Activated B cell treated with CpG ODN at 0.5 μM for 24 hours (primary cell): ENCODE measurements at regions not wholly inside any gene's neighbourhood (a gene's known extent, or its start where the extent isn't known, plus 50 kb on each side); places are given as distances from the start of the nearest gene placed in this dataset.

Experiments
- ATAC-seq: fragments of 200-7000 bp; cut with Tn5 transposase; one replicate; pipeline ENCODE4 v1.10.0; 2021; ENCODE audit warnings: low read depth, mild to moderate bottlenecking, moderate library complexity
- CTCF ChIA-PET: fragments of 350-600 bp; sonication (Branson Sonifier 250); formaldehyde crosslinking; loops from one replicate; lab custom pipeline; 2021; ENCODE audit warnings: antibody characterized with exemption; lab: Charles Lee
- POLR2A ChIA-PET: fragments of 350-600 bp; sonication (Branson Sonifier 250); formaldehyde crosslinking; loops from one replicate; lab custom pipeline; 2021; ENCODE audit warnings: antibody characterized with exemption; lab: Charles Lee
- DNase-seq: peaks from one replicate; pipeline ENCODE4 v3.0.0; 2022
- H3K27ac Mint-ChIP-seq: one replicate; pipeline ENCODE4 v1.8.0; 2020; ENCODE audit warnings: mixed read lengths
- H3K27me3 Mint-ChIP-seq: one replicate; pipeline ENCODE4 v1.8.0; 2021; ENCODE audit warnings: mixed read lengths
- H3K36me3 Mint-ChIP-seq: one replicate; pipeline ENCODE4 v1.8.0; 2021; ENCODE audit warnings: low read depth, mixed read lengths
- H3K4me1 Mint-ChIP-seq: one replicate; pipeline ENCODE4 v1.8.0; 2021; ENCODE audit warnings: mixed read lengths
- H3K4me3 Mint-ChIP-seq: one replicate; pipeline ENCODE4 v1.8.0; 2020; ENCODE audit warnings: mild to moderate bottlenecking, mixed read lengths
- H3K9me3 Mint-ChIP-seq: one replicate; pipeline ENCODE4 v1.8.0; 2020; ENCODE audit warnings: mixed read lengths
- intact Hi-C: fragments of 100-400 bp; cut with micrococcal nuclease; formaldehyde crosslinking; loops from one replicate; pipeline ENCODE4 v1.15.1; 2024
- TF ChIP-seq, protein P1 (sequence below): fragments of 200-600 bp; IDR thresholded peaks from one replicate; pipeline ENCODE4 v1.8.0; 2022; ENCODE audit warnings: antibody characterized with exemption, mild to moderate bottlenecking

DNA sequence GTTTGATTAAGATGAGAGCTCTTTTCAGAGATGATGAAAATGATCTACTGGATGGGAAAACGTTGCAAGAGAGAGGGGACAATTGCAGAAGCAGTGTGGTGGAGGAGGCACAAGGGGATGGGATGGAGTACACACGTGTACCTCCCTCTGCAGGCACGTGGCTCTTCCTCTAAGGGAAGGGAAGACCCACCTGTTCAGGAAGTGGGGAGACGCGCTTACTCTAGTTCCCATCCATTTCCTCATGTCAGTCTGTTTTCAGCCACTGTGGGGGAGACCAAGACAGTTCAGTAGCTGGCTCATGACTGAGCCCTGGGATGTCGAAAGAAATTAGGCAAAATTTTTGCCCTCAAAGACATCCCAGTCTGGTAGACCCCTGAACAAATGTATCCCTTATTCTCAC lies 619.2 kb upstream of the CLINT1 start:
- Mint-ChIP-seq H3K4me1 (peaks cover 5% of the 10 kb centered on the region), H3K4me3 (no peak overlapping the region), H3K9me3 (no peaks in the 10 kb centered on the region), H3K27me3 (no peaks in the 10 kb centered on the region), H3K27ac (no peak overlapping the region), H3K36me3 (no peaks in the 10 kb centered on the region)
- DNase-seq (no peak), ATAC-seq (no peak)
- TF ChIP-seq, protein P1, sequence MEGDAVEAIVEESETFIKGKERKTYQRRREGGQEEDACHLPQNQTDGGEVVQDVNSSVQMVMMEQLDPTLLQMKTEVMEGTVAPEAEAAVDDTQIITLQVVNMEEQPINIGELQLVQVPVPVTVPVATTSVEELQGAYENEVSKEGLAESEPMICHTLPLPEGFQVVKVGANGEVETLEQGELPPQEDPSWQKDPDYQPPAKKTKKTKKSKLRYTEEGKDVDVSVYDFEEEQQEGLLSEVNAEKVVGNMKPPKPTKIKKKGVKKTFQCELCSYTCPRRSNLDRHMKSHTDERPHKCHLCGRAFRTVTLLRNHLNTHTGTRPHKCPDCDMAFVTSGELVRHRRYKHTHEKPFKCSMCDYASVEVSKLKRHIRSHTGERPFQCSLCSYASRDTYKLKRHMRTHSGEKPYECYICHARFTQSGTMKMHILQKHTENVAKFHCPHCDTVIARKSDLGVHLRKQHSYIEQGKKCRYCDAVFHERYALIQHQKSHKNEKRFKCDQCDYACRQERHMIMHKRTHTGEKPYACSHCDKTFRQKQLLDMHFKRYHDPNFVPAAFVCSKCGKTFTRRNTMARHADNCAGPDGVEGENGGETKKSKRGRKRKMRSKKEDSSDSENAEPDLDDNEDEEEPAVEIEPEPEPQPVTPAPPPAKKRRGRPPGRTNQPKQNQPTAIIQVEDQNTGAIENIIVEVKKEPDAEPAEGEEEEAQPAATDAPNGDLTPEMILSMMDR = no peak
- intact Hi-C loops = no loop called here
- ChIA-PET POLR2A (no interaction called here), CTCF (no interaction called here)

DNA sequence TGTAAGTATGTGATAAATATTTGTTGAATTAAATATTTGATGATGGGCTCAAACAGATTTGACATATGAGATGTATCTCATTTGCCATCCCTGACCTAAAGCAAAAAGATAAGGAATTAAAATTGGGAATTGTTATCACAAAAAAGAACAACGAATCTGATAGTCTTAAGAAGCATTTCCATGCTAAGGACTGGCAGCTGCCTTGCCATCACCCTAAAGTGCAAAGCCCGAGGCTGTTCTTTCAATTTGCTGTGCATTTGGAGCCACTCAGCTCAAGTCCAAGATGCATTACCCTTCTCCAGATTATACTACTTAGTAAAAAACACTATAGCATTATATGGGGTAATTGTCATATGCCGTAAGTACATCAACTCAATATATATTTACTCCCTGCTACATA lies 618.3 kb upstream of the CLINT1 start:
- intact Hi-C loops = no loop called here
- Mint-ChIP-seq H3K4me1 (peaks cover 5% of the 10 kb centered on the region), H3K27ac (no peak overlapping the region), H3K27me3 (no peaks in the 10 kb centered on the region), H3K36me3 (no peaks in the 10 kb centered on the region), H3K9me3 (no peaks in the 10 kb centered on the region), H3K4me3 (no peak overlapping the region)
- TF ChIP-seq, protein P1 = no peak
- ChIA-PET POLR2A (no interaction called here), CTCF (no interaction called here)
- ATAC-seq (no peak), DNase-seq (no peak)

DNA sequence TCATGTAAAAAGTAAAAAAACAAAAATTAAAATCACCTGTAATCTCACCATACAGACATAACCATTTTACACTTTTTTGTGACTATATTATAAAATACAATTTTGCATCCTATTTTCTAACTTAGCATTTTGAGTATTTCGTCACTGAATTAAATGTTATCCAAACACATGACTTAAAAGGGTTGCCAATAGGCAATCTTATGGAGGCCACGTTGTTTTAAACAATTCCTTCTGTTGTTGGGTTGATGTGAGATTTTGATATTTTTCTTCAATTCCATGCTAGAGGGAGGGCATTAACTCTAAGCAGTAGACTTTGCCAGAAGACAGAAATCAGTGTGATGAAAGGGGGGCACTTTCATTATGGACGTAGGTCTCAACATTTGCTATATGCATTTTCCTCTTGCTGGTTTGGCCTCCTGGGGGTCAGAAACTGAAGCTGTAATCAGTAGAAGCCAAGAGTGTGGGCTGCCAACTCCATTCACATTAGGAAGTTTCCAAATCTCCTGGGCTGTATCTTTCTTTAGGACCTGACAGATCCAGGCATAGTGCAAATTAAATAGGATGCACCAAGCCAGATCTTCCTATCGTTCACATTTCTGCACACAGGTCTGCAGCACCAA lies 614.2 kb upstream of the CLINT1 start:
- Mint-ChIP-seq H3K9me3 (peaks cover 2% of the 10 kb centered on the region), H3K4me3 (no peak overlapping the region)

DNA sequence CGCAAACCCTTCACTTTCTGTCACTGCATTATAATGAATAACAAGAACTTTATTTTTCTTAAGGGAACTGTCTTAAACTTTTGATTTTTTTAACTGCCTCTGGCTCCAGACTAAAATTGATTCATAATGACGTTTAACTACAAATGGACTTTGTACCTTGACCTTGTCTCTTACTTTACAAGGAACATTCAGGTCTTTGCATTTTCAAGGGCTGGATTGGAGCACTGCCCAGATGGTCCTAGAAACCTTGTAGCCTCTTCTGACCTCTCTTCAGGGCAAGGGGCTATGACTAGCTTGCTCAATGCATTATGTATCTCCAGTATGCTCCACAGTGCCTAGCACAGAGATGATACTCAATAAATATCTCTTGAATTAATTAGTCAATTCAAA lies 612.6 kb upstream of the CLINT1 start:
- peaks cover 2% of the 10 kb centered on the region for H3K9me3 Mint-ChIP-seq

More for the DNA sequence above, 614.2 kb upstream of the CLINT1 start:
- Mint-ChIP-seq H3K4me1 (peaks cover 4% of the 10 kb centered on the region), H3K36me3 (no peaks in the 10 kb centered on the region), H3K27ac (no peak overlapping the region), H3K27me3 (no peaks in the 10 kb centered on the region)
- TF ChIP-seq, protein P1 = no peak
- intact Hi-C loops = no loop called here
- DNase-seq (no peak), ATAC-seq (no peak)
- CTCF ChIA-PET = no interaction called here
- POLR2A ChIA-PET = no interaction called here

DNA sequence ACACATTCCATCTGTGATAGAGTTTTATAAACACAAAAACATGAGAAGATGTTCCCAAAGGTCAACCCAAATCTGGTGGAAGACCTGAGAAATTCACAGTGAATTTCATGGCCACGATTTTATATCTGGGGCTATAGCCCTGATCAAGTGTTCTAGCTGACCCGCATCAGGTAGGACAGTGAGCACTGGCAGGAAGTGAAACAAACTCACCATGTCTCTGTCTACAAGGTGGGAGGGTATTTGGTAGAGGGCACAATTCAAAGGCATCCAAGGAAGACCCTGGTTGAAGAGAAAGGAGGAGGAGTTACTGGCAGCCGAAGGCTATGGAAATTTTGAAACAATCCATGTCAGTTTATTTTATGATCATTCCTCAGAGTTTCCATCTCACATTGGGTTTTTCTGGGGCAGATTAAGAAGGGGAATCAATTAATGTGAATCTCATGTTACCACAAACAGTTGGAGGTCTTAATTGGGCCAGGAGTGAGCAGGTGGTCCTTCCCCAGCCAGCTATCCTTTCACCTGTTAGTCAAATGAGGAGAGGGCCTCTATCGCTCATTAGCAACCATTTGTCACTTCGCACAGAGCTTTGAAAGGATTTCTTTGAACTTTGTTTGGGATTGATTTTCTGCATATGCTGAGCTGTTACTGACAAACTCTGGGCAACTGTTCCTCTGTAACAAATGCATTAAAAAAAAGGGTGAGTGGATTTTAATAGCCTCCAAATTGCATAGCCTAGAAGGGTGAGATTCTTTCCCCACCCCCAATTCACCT lies 612.0 kb upstream of the CLINT1 start:
- POLR2A ChIA-PET = no interaction called here
- TF ChIP-seq, protein P1 = no peak
- Mint-ChIP-seq H3K27ac (peak overlapping the region; percentile 14), H3K9me3 (peaks cover 2% of the 10 kb centered on the region), H3K4me3 (no peak overlapping the region), H3K4me1 (peaks cover 5% of the 10 kb centered on the region), H3K36me3 (no peaks in the 10 kb centered on the region), H3K27me3 (no peaks in the 10 kb centered on the region)
- CTCF ChIA-PET = no interaction called here
- ATAC-seq (no peak), DNase-seq (no peak)
- intact Hi-C loops = no loop called here

More for the DNA sequence above, 612.6 kb upstream of the CLINT1 start:
- POLR2A ChIA-PET = no interaction called here
- TF ChIP-seq, protein P1 = no peak
- Mint-ChIP-seq H3K36me3 (no peaks in the 10 kb centered on the region), H3K27me3 (no peaks in the 10 kb centered on the region), H3K4me1 (no peaks in the 10 kb centered on the region), H3K4me3 (no peak overlapping the region), H3K27ac (peak overlapping the region; percentile 14)
- DNase-seq (no peak), ATAC-seq (no peak)
- intact Hi-C loops = no loop called here
- CTCF ChIA-PET = no interaction called here
